GM12874 (cell line): ENCODE measurements at regions not wholly inside any gene's neighbourhood (a gene's known extent, or its start where the extent isn't known, plus 50 kb on each side); places are given as distances from the start of the nearest gene placed in this dataset.

ENCODE experiments used
- CTCF ChIP-seq: IDR thresholded peaks from 2 replicates; pipeline ENCODE4 v1.5.1; 2011; ENCODE audit warnings: low read depth, mild to moderate bottlenecking, control low read depth, low read length, moderate library complexity; ENCODE audit not compliant: insufficient read depth

GRCh38 chr15:22232675-22233074 is 152.3 kb downstream of the OR4M2 start:
- TF ChIP-seq CTCF = no peak

GRCh38 chr15:22236469-22236868 is 156.1 kb downstream of the OR4M2 start:
- no peak for TF ChIP-seq CTCF

GRCh38 chr15:22237891-22238275 is 157.6 kb downstream of the OR4M2 start:
- TF ChIP-seq CTCF = no peak

GRCh38 chr15:22239806-22240180 is 159.5 kb downstream of the OR4M2 start:
- TF ChIP-seq CTCF = no peak

- TF ChIP-seq CTCF = no peak
Observed at GRCh38 chr15:22240403-22240802, 160.1 kb downstream of the OR4M2 start.

GRCh38 chr15:22240986-22241385 is 160.7 kb downstream of the OR4M2 start:
- TF ChIP-seq CTCF = no peak

- no peak for TF ChIP-seq CTCF
Observed at GRCh38 chr15:22241451-22241850, 161.1 kb downstream of the OR4M2 start.
